ENCODE measurements at regions not wholly inside any gene's neighbourhood (a gene's known extent, or its start where the extent isn't known, plus 50 kb on each side); places are given as distances from the start of the nearest gene placed in this dataset.
"Not testable (repeated sequence)": the region's sequence is repeated elsewhere in the genome, so short reads cannot be mapped to it uniquely, and the experiment has no call there.

- ATAC-seq (no peak), DNase-seq (no peak)
- H3K9me3 ChIP-seq (ENCODE audit: control insufficient read depth, low read length, poor library complexity, severe bottlenecking), result no peaks in the 10 kb centered on the region
- Mint-ChIP-seq H3K27ac (no peak overlapping the region), H3K4me3 (no peak overlapping the region), H3K36me3 (ENCODE audit: low read depth) (no peaks in the 10 kb centered on the region), H3K27me3 (no peaks in the 10 kb centered on the region), H3K4me1 (no peaks in the 10 kb centered on the region)
These were observed 1034.4 kb downstream of the CDH9 start for GRCh38 chr5:26003966-26004365.

GRCh38 chr5:25995209-25995608, 1043.2 kb downstream of the CDH9 start:
- Mint-ChIP-seq H3K4me3 (no peak overlapping the region), H3K27me3 (no peaks in the 10 kb centered on the region), H3K4me1 (no peaks in the 10 kb centered on the region), H3K36me3 (ENCODE audit: low read depth) (no peaks in the 10 kb centered on the region), H3K27ac (no peak overlapping the region)
- ATAC-seq (no peak), DNase-seq (no peak)
- no peaks in the 10 kb centered on the region for H3K9me3 ChIP-seq (ENCODE audit: control insufficient read depth, low read length, poor library complexity, severe bottlenecking)

GRCh38 chr5:25993701-25994100, 1044.7 kb downstream of the CDH9 start:
- DNase-seq, result no peak
- H3K27me3 Mint-ChIP-seq, result no peaks in the 10 kb centered on the region
- no peaks in the 10 kb centered on the region for H3K9me3 ChIP-seq (ENCODE audit: control insufficient read depth, low read length, poor library complexity, severe bottlenecking)
- no peaks in the 10 kb centered on the region for H3K36me3 Mint-ChIP-seq (ENCODE audit: low read depth)
- no peak for ATAC-seq
- H3K4me3 Mint-ChIP-seq, result no peak overlapping the region
- H3K4me1 Mint-ChIP-seq, result no peaks in the 10 kb centered on the region
- no peak overlapping the region for H3K27ac Mint-ChIP-seq

- H3K36me3 Mint-ChIP-seq (ENCODE audit: low read depth), result no peaks in the 10 kb centered on the region
- H3K27me3 Mint-ChIP-seq, result no peaks in the 10 kb centered on the region
- ATAC-seq (no peak), DNase-seq (no peak)
- no peak overlapping the region for H3K27ac Mint-ChIP-seq
- H3K9me3 ChIP-seq (ENCODE audit: control insufficient read depth, low read length, poor library complexity, severe bottlenecking), result no peaks in the 10 kb centered on the region
- no peaks in the 10 kb centered on the region for H3K4me1 Mint-ChIP-seq
- H3K4me3 Mint-ChIP-seq, result no peak overlapping the region
These were observed 1046.7 kb downstream of the CDH9 start for GRCh38 chr5:25991639-25992038.

- no peak for DNase-seq
- Mint-ChIP-seq H3K4me1 (no peaks in the 10 kb centered on the region), H3K4me3 (no peak overlapping the region), H3K36me3 (ENCODE audit: low read depth) (no peaks in the 10 kb centered on the region), H3K27ac (no peak overlapping the region), H3K27me3 (no peaks in the 10 kb centered on the region)
- ATAC-seq, result no peak
- no peaks in the 10 kb centered on the region for H3K9me3 ChIP-seq (ENCODE audit: control insufficient read depth, low read length, poor library complexity, severe bottlenecking)
These were observed 1047.6 kb downstream of the CDH9 start for GRCh38 chr5:25990771-25991170.

- Mint-ChIP-seq H3K36me3 (ENCODE audit: low read depth) (no peaks in the 10 kb centered on the region), H3K4me3 (no peak overlapping the region), H3K27ac (no peak overlapping the region), H3K27me3 (no peaks in the 10 kb centered on the region), H3K4me1 (no peaks in the 10 kb centered on the region)
- ATAC-seq (no peak), DNase-seq (no peak)
- no peaks in the 10 kb centered on the region for H3K9me3 ChIP-seq (ENCODE audit: control insufficient read depth, low read length, poor library complexity, severe bottlenecking)
These were observed 1059.3 kb downstream of the CDH9 start for GRCh38 chr5:25979086-25979485.

- Mint-ChIP-seq H3K4me3 (no peak overlapping the region), H3K36me3 (ENCODE audit: low read depth) (no peaks in the 10 kb centered on the region), H3K4me1 (no peaks in the 10 kb centered on the region), H3K27ac (no peak overlapping the region), H3K27me3 (no peaks in the 10 kb centered on the region)
- no peaks in the 10 kb centered on the region for H3K9me3 ChIP-seq (ENCODE audit: control insufficient read depth, low read length, poor library complexity, severe bottlenecking)
- no peak for ATAC-seq
- DNase-seq, result no peak
These were observed 1062.5 kb downstream of the CDH9 start for GRCh38 chr5:25975885-25976284.

GRCh38 chr5:25974451-25974850, 1063.9 kb downstream of the CDH9 start:
- no peak for DNase-seq
- no peak overlapping the region for H3K27ac Mint-ChIP-seq
- H3K36me3 Mint-ChIP-seq (ENCODE audit: low read depth), result no peaks in the 10 kb centered on the region
- H3K4me1 Mint-ChIP-seq, result no peaks in the 10 kb centered on the region
- ATAC-seq, result no peak
- H3K4me3 Mint-ChIP-seq, result no peak overlapping the region
- H3K27me3 Mint-ChIP-seq, result no peaks in the 10 kb centered on the region
- no peaks in the 10 kb centered on the region for H3K9me3 ChIP-seq (ENCODE audit: control insufficient read depth, low read length, poor library complexity, severe bottlenecking)

- Mint-ChIP-seq H3K27ac (no peak overlapping the region), H3K27me3 (no peaks in the 10 kb centered on the region), H3K4me3 (no peak overlapping the region), H3K4me1 (no peaks in the 10 kb centered on the region), H3K36me3 (ENCODE audit: low read depth) (no peaks in the 10 kb centered on the region)
- no peak for DNase-seq
- no peaks in the 10 kb centered on the region for H3K9me3 ChIP-seq (ENCODE audit: control insufficient read depth, low read length, poor library complexity, severe bottlenecking)
- ATAC-seq, result no peak
These were observed 1067.4 kb downstream of the CDH9 start for GRCh38 chr5:25970906-25971489.

- H3K4me1 Mint-ChIP-seq; ATAC-seq; H3K36me3 Mint-ChIP-seq (ENCODE audit: low read depth); H3K27me3 Mint-ChIP-seq; DNase-seq; H3K4me3 Mint-ChIP-seq; H3K9me3 ChIP-seq (ENCODE audit: control insufficient read depth, low read length, poor library complexity, severe bottlenecking); H3K27ac Mint-ChIP-seq: not testable (repeated sequence)
These were observed 1069.3 kb downstream of the CDH9 start for GRCh38 chr5:25969042-25969441.

GRCh38 chr5:25964009-25964372, 1074.4 kb downstream of the CDH9 start:
- DNase-seq, result no peak
- H3K4me1 Mint-ChIP-seq, result no peaks in the 10 kb centered on the region
- ATAC-seq, result no peak

GRCh38 chr5:25963251-25964008, 1075.0 kb downstream of the CDH9 start:
- Mint-ChIP-seq H3K27me3 (no peaks in the 10 kb centered on the region), H3K4me1 (no peaks in the 10 kb centered on the region), H3K4me3 (no peak overlapping the region), H3K27ac (no peak overlapping the region), H3K36me3 (ENCODE audit: low read depth) (no peaks in the 10 kb centered on the region)
- no peaks in the 10 kb centered on the region for H3K9me3 ChIP-seq (ENCODE audit: control insufficient read depth, low read length, poor library complexity, severe bottlenecking)
- ATAC-seq (no peak), DNase-seq (no peak)

More at GRCh38 chr5:25964009-25964372, 1074.4 kb downstream of the CDH9 start:
- Mint-ChIP-seq H3K27me3 (no peaks in the 10 kb centered on the region), H3K27ac (no peak overlapping the region), H3K4me3 (no peak overlapping the region), H3K36me3 (ENCODE audit: low read depth) (no peaks in the 10 kb centered on the region)
- no peaks in the 10 kb centered on the region for H3K9me3 ChIP-seq (ENCODE audit: control insufficient read depth, low read length, poor library complexity, severe bottlenecking)

GRCh38 chr5:25955337-25955736, 1083.0 kb downstream of the CDH9 start:
- H3K9me3 ChIP-seq (ENCODE audit: control insufficient read depth, low read length, poor library complexity, severe bottlenecking), result no peaks in the 10 kb centered on the region
- Mint-ChIP-seq H3K4me1 (no peaks in the 10 kb centered on the region), H3K36me3 (ENCODE audit: low read depth) (no peaks in the 10 kb centered on the region), H3K27ac (no peak overlapping the region), H3K27me3 (no peaks in the 10 kb centered on the region), H3K4me3 (no peak overlapping the region)
- no peak for DNase-seq
- ATAC-seq, result no peak

GRCh38 chr5:25950681-25951080, 1087.7 kb downstream of the CDH9 start:
- Mint-ChIP-seq H3K4me3 (no peak overlapping the region), H3K27me3 (no peaks in the 10 kb centered on the region), H3K4me1 (no peaks in the 10 kb centered on the region), H3K36me3 (ENCODE audit: low read depth) (no peaks in the 10 kb centered on the region), H3K27ac (no peak overlapping the region)
- no peaks in the 10 kb centered on the region for H3K9me3 ChIP-seq (ENCODE audit: control insufficient read depth, low read length, poor library complexity, severe bottlenecking)
- DNase-seq (no peak), ATAC-seq (no peak)
